ENCODE measurements at regions not wholly inside any gene's neighbourhood (a gene's known extent, or its start where the extent isn't known, plus 50 kb on each side); places are given as distances from the start of the nearest gene placed in this dataset.
"Not testable (repeated sequence)": the region's sequence is repeated elsewhere in the genome, so short reads cannot be mapped to it uniquely, and the experiment has no call there.

DNA sequence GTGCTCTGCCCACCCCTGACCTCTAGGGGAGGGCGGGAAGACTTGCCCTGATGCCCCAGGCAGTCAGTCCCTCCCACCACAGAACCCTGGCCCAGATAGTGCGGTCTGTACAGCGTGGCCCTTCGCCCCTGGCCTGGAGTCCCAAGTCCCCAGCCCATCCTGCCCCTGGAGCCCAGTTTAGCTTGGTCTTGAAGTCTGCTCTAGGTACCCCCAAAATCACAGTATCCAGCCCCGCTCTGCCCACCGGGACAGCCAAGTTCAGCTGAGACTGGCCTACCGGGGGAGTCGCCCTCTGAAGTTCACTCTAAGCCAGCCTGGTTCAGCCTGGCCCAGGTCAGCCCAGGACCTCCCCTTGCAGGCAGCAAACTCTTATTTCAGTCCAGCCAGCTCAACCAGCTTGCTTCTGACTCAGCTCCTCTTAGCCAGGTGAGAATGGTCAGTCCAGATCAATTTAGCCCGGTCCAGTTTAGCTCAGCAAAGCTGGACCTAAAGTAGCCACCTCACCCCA, 75.9 kb downstream of the TMEM121 start:
- TF ChIP-seq, protein P1, sequence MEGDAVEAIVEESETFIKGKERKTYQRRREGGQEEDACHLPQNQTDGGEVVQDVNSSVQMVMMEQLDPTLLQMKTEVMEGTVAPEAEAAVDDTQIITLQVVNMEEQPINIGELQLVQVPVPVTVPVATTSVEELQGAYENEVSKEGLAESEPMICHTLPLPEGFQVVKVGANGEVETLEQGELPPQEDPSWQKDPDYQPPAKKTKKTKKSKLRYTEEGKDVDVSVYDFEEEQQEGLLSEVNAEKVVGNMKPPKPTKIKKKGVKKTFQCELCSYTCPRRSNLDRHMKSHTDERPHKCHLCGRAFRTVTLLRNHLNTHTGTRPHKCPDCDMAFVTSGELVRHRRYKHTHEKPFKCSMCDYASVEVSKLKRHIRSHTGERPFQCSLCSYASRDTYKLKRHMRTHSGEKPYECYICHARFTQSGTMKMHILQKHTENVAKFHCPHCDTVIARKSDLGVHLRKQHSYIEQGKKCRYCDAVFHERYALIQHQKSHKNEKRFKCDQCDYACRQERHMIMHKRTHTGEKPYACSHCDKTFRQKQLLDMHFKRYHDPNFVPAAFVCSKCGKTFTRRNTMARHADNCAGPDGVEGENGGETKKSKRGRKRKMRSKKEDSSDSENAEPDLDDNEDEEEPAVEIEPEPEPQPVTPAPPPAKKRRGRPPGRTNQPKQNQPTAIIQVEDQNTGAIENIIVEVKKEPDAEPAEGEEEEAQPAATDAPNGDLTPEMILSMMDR (IDR thresholded peaks at IDR 0.05): no peak
- no peak for TF ChIP-seq POLR2A (IDR thresholded peaks at IDR 0.05)
- H3K4me1 ChIP-seq: no peaks in the 10 kb centered on the region
- H3K27ac ChIP-seq: no peak overlapping the region
- no peak overlapping the region for H3K4me3 ChIP-seq
- intact Hi-C loops (cut with DNase I): no loop called here
- no peaks in the 10 kb centered on the region for H3K9me3 ChIP-seq
- WGBS, 4 donors: 84 to 93% (median 90%) methylated on average over 9 of the region's 9 CpGs
- DNase-seq: peak in 1 of 5 donors; percentile 48
- no peak for ATAC-seq
- no peaks in the 10 kb centered on the region for H3K36me3 ChIP-seq
- peaks cover 0 to 14% (median 0%) of the 10 kb centered on the region in 9 donors for H3K27me3 ChIP-seq

DNA sequence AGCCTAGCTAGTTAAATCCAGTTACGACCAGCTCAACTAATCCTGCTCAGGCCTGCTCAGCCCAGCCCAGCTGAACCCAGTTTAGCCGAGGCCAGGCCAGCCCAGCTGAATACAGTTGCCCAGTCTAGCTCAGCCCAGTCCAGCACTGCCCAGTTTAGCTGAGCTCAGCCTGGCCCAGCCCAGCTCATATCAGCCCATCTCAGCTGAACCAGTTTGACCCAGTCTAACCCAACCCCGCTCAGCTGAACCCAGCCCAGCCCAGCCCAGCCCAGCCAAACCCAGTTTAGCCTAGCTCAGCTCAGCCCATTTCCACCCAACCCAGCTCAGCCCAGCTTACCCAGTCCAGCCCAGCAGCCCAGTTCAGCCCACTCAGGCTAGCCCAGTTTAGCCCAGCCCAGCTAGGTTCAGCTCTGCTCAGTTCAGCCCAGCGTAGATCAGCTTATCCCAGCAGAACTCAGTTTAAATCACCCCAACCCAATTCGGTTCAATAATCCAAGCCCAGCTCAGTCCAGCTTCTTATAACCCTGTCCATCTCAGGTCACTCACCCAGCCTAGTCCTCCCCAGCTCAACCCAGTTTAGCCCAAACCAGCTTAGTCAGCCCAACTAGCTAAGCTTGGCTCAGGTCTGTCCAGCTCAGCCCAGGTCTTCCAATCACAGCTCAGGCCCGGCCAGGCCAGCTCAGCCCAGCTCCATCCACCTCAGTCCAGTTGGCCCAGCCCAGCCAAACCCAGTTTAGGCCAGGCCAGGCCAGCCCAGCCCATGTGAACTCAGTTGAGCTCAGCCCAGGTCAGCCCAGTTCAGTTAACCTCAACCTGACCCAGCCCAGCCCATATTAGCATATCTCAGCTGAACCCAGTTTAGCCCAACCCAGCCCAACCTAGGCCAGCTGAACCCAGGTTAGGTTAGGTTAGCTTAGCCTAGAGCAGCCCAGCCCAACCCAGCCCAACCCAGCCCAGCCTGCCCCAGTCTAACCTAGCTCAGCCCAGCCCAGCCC, 76.7 kb downstream of the TMEM121 start:
- WGBS, 4 donors: 79 to 84% (median 82%) methylated on average over 4 to 6 of the region's 6 CpGs
- no peaks in the 10 kb centered on the region for H3K36me3 ChIP-seq
- ATAC-seq (no peak), DNase-seq (peak in 2 of 5 donors; percentile 20 to 52)
- H3K4me1 ChIP-seq: no peaks in the 10 kb centered on the region
- H3K9me3 ChIP-seq: no peaks in the 10 kb centered on the region
- H3K27me3 ChIP-seq: peaks cover 0 to 14% (median 0%) of the 10 kb centered on the region in 9 donors
- H3K27ac ChIP-seq: no peak overlapping the region
- no peak overlapping the region for H3K4me3 ChIP-seq
- intact Hi-C loops (cut with DNase I): no loop called here
- TF ChIP-seq, protein P1 (IDR thresholded peaks at IDR 0.05): no peak
- no peak for TF ChIP-seq POLR2A (IDR thresholded peaks at IDR 0.05)

DNA sequence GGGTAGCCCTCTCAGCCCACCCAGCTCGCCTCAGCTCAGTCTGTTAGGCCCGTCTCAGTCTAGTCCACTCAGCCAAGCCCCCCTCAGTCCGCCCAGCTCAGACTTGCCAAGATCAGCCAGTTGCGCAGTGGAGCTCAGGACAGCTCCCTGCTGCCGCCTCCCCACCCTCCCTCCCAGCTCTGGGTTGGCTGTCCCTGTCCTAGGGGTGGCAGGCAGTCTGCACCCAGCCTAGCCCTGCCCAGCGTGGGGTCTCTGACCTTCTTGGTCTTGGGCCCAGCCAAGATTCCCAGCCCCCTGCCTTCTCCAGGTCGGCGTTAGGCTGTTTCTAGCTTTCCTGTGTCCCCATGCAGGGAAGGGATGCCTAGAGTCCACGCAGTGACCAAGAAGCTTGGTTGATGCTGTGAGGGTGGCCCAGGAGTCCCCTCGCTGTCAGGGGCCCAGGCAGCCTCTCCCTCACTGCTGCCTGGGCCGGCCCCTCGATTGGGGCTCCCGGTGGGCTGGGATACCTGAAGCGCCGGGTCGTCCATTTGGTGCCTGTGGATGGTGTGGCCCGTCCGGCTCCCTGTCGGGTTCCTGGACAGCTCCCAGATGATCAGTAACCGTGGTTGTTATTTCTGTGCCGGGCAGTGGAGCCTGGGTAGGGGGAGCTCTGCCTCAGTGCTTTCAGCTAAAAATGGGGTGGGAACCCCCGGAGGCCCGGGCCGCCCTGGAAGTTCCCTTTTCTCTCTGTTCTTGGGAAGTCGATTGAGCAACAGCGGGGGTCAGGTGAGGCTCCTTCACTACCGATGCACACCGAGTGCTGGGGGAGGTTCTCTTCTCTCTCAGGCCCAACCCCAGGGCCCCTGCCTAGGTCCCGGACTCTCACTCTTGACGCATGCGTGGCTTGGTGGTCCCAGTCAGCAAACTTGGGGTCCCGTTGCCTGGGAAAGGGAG, 78.4 kb downstream of the TMEM121 start:
- H3K4me3 ChIP-seq; DNase-seq; H3K27ac ChIP-seq; intact Hi-C loops (cut with DNase I); H3K9me3 ChIP-seq; ATAC-seq; H3K36me3 ChIP-seq; H3K4me1 ChIP-seq: not testable (repeated sequence)
- peaks cover 0 to 14% (median 0%) of the 10 kb centered on the region in 9 donors for H3K27me3 ChIP-seq
- 82 to 86% (median 85%) methylated on average over 24 to 29 of the region's 32 CpGs for WGBS, 4 donors

DNA sequence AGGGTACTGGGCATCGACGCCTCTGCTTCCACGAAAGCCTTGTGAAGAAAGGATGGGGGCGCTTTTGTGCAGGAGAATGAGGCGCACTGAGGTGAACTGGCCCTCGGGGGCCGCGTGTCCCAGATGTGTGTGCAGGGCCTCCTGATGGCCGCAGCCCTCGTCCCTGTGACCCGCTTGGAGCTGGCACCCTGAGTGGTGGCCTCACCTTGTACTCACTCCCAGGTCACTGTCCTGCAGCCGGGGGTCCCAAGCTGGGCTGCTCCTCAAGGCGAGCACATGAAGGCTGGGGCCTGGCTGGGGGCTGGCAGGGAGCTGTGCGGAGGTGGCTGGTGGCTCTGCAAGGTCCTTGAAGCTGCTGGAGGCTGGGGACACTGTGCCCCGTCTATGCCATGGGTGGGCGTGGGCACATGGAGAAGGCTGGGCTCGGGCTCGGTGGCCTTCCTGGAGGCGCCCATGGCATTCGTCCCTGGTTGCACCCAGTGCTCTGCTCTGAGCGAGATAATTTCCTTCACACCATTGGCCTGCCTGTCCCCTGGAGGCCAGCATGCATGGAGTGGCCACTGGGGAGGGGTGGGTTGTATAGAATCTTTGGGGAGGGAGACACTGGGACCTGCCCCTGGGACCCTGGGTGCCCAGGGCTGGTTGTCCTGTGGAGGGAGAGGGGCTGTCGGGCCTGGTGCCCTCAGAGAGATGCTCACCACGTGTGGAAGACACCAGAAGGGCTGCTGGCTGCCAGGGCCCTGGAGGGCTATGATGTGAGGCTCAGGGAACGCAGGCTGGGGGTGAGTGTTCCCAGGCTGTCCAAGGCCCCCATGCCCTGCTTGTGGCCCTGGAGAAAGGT, 79.3 kb downstream of the TMEM121 start:
- ATAC-seq (no peak), DNase-seq (peak in 2 of 5 donors; percentile 14 to 52)
- H3K9me3 ChIP-seq: no peaks in the 10 kb centered on the region
- TF ChIP-seq POLR2A (IDR thresholded peaks at IDR 0.05): no peak
- TF ChIP-seq, protein P1 (IDR thresholded peaks at IDR 0.05): no peak
- WGBS, 4 donors: 81 to 87% (median 83%) methylated on average over 15 to 24 of the region's 24 CpGs
- H3K27me3 ChIP-seq: peaks cover 0 to 14% (median 0%) of the 10 kb centered on the region in 9 donors
- H3K4me3 ChIP-seq: no peak overlapping the region
- H3K27ac ChIP-seq: no peak overlapping the region
- intact Hi-C loops (cut with DNase I): no loop called here
- H3K4me1 ChIP-seq: no peaks in the 10 kb centered on the region
- H3K36me3 ChIP-seq: no peaks in the 10 kb centered on the region

DNA sequence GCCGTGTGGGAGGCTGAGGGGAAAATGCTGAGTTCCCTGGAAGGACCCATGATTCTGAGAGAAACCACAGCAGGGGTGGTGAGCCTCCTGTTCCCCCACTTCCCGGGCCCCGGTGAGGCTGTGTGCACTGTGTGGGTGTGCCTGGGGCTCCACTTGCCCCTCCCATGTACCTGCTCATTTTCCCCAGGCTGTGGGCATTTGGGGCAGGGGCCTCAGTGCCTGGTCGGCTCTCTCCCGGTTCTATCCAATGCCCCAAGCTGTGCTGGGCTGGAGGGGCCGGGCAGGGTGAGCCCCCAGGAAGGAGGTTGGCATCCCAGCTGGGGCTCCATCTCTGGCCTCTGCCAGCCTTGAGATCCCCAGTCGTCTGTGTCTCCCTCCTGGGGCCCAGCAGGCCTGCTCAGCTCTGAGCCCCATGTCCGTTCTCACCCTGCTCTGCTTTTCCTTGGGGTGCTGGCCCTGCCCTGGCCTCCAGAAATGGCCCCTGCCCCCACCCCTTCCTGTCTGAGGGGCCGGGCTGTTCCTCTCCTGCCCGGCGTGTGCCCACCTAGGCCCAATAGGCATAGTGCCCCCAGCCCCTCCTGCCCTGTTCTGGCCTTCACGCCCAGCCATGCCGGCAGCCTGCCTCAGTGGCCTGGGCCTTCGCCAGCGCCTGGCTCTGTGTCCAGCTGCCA, 80.1 kb downstream of the TMEM121 start:
- H3K4me1 ChIP-seq; H3K36me3 ChIP-seq; DNase-seq; H3K27ac ChIP-seq; H3K4me3 ChIP-seq; intact Hi-C loops (cut with DNase I); ATAC-seq; H3K9me3 ChIP-seq: not testable (repeated sequence)
- peaks cover 0 to 14% (median 0%) of the 10 kb centered on the region in 9 donors for H3K27me3 ChIP-seq
- 72 to 93% (median 78%) methylated on average over 4 to 15 of the region's 15 CpGs for WGBS, 4 donors

DNA sequence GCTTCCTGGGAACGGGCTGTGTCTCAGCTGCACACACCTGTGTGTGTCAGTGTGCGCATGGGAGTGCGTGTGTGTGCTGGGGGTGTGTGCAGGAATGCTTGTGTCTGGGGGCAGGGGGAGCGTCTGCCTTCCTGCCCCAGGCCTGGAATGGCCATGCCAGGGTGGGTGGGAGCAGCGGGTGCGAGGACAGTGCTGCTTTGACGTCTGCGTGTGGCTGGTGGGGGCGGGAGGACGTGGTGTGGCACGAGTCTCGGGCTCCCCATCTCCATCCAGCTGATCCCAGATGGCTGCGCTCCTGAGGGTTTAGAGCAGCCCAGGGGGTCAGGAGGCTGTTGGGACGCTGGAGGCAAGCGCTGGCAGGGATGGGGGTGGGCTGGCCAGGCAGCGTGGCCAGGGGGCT, 80.6 kb downstream of the TMEM121 start:
- not testable (repeated sequence) for DNase-seq, ATAC-seq
- WGBS, 4 donors: 80 to 85% (median 83%) methylated on average over 6 to 15 of the region's 16 CpGs

More for the DNA sequence above, 80.6 kb downstream of the TMEM121 start:
- H3K9me3 ChIP-seq; H3K4me1 ChIP-seq; H3K4me3 ChIP-seq; intact Hi-C loops (cut with DNase I); H3K27ac ChIP-seq; H3K36me3 ChIP-seq: not testable (repeated sequence)
- H3K27me3 ChIP-seq: peaks cover 0 to 14% (median 0%) of the 10 kb centered on the region in 9 donors

Data from heart left ventricle (tissue), 16 donors.